ENCODE measurements at regions not wholly inside any gene's neighbourhood (a gene's known extent, or its start where the extent isn't known, plus 50 kb on each side); places are given as distances from the start of the nearest gene placed in this dataset.

- FAIRE-seq = no peak
- no peak for ATAC-seq
- peak overlapping the region in 1 of 2 experiments; percentile 50; a peak in 1 of 4 replicates for H3K9ac ChIP-seq (ENCODE audit: insufficient read depth in 1 of 2, low read depth in 2 of 2, low read length in 2 of 2)
Measured at GRCh38 chr20:50269091-50270033, 78.7 kb downstream of the CEBPB start.

GRCh38 chr20:50270034-50270395 is 79.4 kb downstream of the CEBPB start:
- BruUV-seq (replicated peaks) = no TSS peak
- Histone ChIP-seq H3K36me3 (ENCODE audit: control insufficient read depth, insufficient read depth, low read length) (no peaks in the 10 kb centered on the region), H3K9ac (ENCODE audit: insufficient read depth in 1 of 2, low read depth in 2 of 2, low read length in 2 of 2) (no peak overlapping the region), H2AFZ (ENCODE audit: low read depth, low read length) (no peak overlapping the region), H3K4me1 (replicated peaks in 1 of 2; ENCODE audit: control insufficient read depth in 2 of 2, insufficient read depth in 2 of 2, low read length in 2 of 2) (peaks cover 0 to 23% of the 10 kb centered on the region in 2 experiments; a peak in 3 of 5 replicates), H3K9me1 (ENCODE audit: control insufficient read depth, insufficient read depth, low read length) (no peaks in the 10 kb centered on the region), H4K20me1 (replicated peaks; ENCODE audit: control insufficient read depth, insufficient read depth, low read length) (no peaks in the 10 kb centered on the region), H3K27me3 (ENCODE audit: control insufficient read depth in 2 of 2, insufficient read depth in 2 of 2, low read length in 2 of 2) (no peaks in the 10 kb centered on the region), H3K79me2 (ENCODE audit: control insufficient read depth, insufficient read depth, low read length) (no peaks in the 10 kb centered on the region), H3K4me3 (no peak overlapping the region), H3K4me2 (ENCODE audit: insufficient read depth, low read length) (no peak overlapping the region), H3K9me3 (replicated peaks; ENCODE audit: control insufficient read depth, insufficient read depth, low read depth, low read length) (no peaks in the 10 kb centered on the region), H3K27ac (ENCODE audit: extremely low read depth, low read depth, low read length) (no peak overlapping the region)
- ATAC-seq (no peak), DNase-seq (ENCODE audit: extremely low read depth in 1 of 4, low spot score in 3 of 4) (no peak), FAIRE-seq (no peak)
- in situ Hi-C loops (cut with MboI) (no loop called here), intact Hi-C loops (cut with micrococcal nuclease) (no loop called here)
- WGBS (ENCODE audit: insufficient coverage, low coverage, missing lambda C conversion rate) = 51% methylated on average over 8 of the region's 8 CpGs
- CTCF ChIA-PET (ENCODE audit: low intra/inter-chr PET ratio) = no interaction called here
- POLR2A ChIA-PET = interaction anchor here (0.6 to 1.6 kb wide), 3 partner anchors 12 to 15 kb away, joined by 3 read pairs; no protein-coding TSS in a partner anchor
- TF ChIP-seq ZNF644 (tag; IDR thresholded peaks at IDR 0.05; ENCODE audit: low read depth) = no peak
- TF ChIP-seq RUNX1 (IDR thresholded peaks at IDR 0.05; ENCODE audit: low read depth) = no peak
- TF ChIP-seq CBX3 (IDR thresholded peaks at IDR 0.05; ENCODE audit: borderline replicate concordance in 1 of 2, low read length in 2 of 2) = no peak
- no peak for TF ChIP-seq WHSC1 (IDR thresholded peaks at IDR 0.05; ENCODE audit: low read length)
- TF ChIP-seq RB1 (IDR thresholded peaks at IDR 0.05; ENCODE audit: low read depth) = no peak
- no peak for TF ChIP-seq TBL1XR1 (IDR thresholded peaks at IDR 0.05; ENCODE audit: low read length in 2 of 2)
- no peak for TF ChIP-seq TCFL5 (CRISPR knock-in tag; conservative IDR thresholded peaks at IDR 0.05)
- no peak for TF ChIP-seq TBP (optimal IDR thresholded peaks at IDR 0.05; ENCODE audit: low read depth, low read length)
- no peak for TF ChIP-seq CREM (IDR thresholded peaks at IDR 0.05; ENCODE audit: low read depth)
- TF ChIP-seq MLX (CRISPR knock-in tag; conservative IDR thresholded peaks at IDR 0.05) = no peak
- TF ChIP-seq FOXA3 (CRISPR knock-in tag; conservative IDR thresholded peaks at IDR 0.05 in 1 of 2, IDR thresholded peaks at IDR 0.05 in 1 of 2) = no peak
- TF ChIP-seq KAT8 (IDR thresholded peaks at IDR 0.05; ENCODE audit: low read depth) = no peak
- TF ChIP-seq ZNF79 (CRISPR knock-in tag; IDR thresholded peaks at IDR 0.05; ENCODE audit: low read depth) = no peak
- TF ChIP-seq ARHGAP35 (IDR thresholded peaks at IDR 0.05; ENCODE audit: partially characterized antibody) = no peak
- no peak for TF ChIP-seq ZNF134 (CRISPR knock-in tag; conservative IDR thresholded peaks at IDR 0.05)

More at GRCh38 chr20:50269091-50270033, 78.7 kb downstream of the CEBPB start:
- no peaks in the 10 kb centered on the region for H3K79me2 ChIP-seq (ENCODE audit: control insufficient read depth, insufficient read depth, low read length)
- H3K4me1 ChIP-seq (replicated peaks in 1 of 2; ENCODE audit: control insufficient read depth in 2 of 2, insufficient read depth in 2 of 2, low read length in 2 of 2) = peaks cover 0 to 19% of the 10 kb centered on the region in 2 experiments; a peak in 3 of 5 replicates
- ChIA-PET POLR2A (interaction anchor here (1.6 kb wide), 1 partner anchor 16 kb away, joined by 3 read pairs; no protein-coding TSS in a partner anchor), CTCF (ENCODE audit: low intra/inter-chr PET ratio) (no interaction called here)
- no peak overlapping the region for H3K4me2 ChIP-seq (ENCODE audit: insufficient read depth, low read length)
- in situ Hi-C loops (cut with MboI) = no loop called here
- BruUV-seq (replicated peaks) = no TSS peak
- no peak overlapping the region for H3K27ac ChIP-seq (ENCODE audit: extremely low read depth, low read depth, low read length)
- intact Hi-C loops (cut with micrococcal nuclease) = no loop called here
- no peak for TF ChIP-seq KLF1 (tag; IDR thresholded peaks at IDR 0.05)
- no peak for TF ChIP-seq MEF2D (tag; conservative IDR thresholded peaks at IDR 0.05; ENCODE audit: low read depth)
- TF ChIP-seq RBM22 (IDR thresholded peaks at IDR 0.05; ENCODE audit: low read depth, low read length, poor library complexity, severe bottlenecking) = no peak
- no peak overlapping the region for H3K4me3 ChIP-seq
- no peaks in the 10 kb centered on the region for H3K27me3 ChIP-seq (ENCODE audit: control insufficient read depth in 2 of 2, insufficient read depth in 2 of 2, low read length in 2 of 2)
- H4K20me1 ChIP-seq (replicated peaks; ENCODE audit: control insufficient read depth, insufficient read depth, low read length) = no peaks in the 10 kb centered on the region
- no peaks in the 10 kb centered on the region for H3K9me1 ChIP-seq (ENCODE audit: control insufficient read depth, insufficient read depth, low read length)
- no peak for DNase-seq (ENCODE audit: extremely low read depth in 1 of 4, low spot score in 3 of 4)
- no peaks in the 10 kb centered on the region for H3K36me3 ChIP-seq (ENCODE audit: control insufficient read depth, insufficient read depth, low read length)
- no peaks in the 10 kb centered on the region for H3K9me3 ChIP-seq (replicated peaks; ENCODE audit: control insufficient read depth, insufficient read depth, low read depth, low read length)
- H2AFZ ChIP-seq (ENCODE audit: low read depth, low read length) = no peak overlapping the region
- WGBS (ENCODE audit: insufficient coverage, low coverage, missing lambda C conversion rate) = 48% methylated on average over 16 of the region's 20 CpGs

Measured in K562 (cell line).